GM13976 (cell line): ENCODE measurements at regions not wholly inside any gene's neighbourhood (a gene's known extent, or its start where the extent isn't known, plus 50 kb on each side); places are given as distances from the start of the nearest gene placed in this dataset.

Source experiments
- DNase-seq: peaks from one replicate; pipeline ENCODE4 v3.0.0; 2012; ENCODE audit warnings: low spot score
- in situ Hi-C: fragments of 300-500 bp; cut with MboI; formaldehyde crosslinking; loops from one replicate; pipeline ENCODE4 v1.12.0; 2022; ENCODE audit warnings: low sequenced_read_pairs, mixed read lengths, inconsistent platforms; ENCODE audit not compliant: unreplicated experiment
- TF ChIP-seq, protein P1 (sequence below): IDR thresholded peaks from 2 replicates; pipeline ENCODE4 v1.5.1; 2012; ENCODE audit warnings: borderline replicate concordance, mild to moderate bottlenecking; ENCODE audit not compliant: insufficient read depth; ENCODE audit errors: extremely low read depth, missing control alignments, control extremely low read depth

DNA sequence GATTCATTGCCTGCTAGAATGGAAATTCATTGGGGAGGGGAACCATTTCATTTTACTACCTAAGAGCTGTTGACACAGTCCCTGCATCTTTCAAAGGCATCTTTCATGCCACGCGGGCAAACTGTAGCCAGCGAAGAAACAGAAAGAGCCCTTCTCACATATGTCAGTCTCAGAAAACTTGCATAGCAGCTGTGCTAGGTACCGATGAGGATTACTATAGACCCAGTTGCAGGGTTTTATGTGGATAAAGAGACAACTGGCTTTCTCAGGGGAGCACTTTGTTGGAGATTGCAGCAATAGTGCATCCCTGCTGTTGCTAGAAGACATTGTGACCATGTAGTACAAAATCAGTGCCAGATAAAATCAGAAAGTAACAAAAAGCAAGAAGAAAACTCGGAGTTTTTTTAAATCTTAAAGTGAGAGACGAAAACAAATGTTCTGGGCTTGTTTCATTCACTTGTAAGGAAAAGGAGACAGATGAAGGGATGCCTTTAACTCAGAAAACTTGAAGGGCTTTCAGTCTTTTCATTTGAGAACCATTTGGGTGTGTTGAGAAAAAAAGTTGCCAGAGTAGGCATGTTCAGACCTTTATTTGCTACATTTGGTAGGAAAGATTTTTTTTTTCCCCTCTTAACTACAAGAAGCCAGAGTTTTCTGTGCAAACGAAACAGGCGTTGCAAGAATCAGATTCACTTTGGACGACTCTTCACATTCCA lies 804.1 kb downstream of the USP25 start:
- no peak for DNase-seq
- in situ Hi-C loops = no loop called here
- TF ChIP-seq, protein P1, sequence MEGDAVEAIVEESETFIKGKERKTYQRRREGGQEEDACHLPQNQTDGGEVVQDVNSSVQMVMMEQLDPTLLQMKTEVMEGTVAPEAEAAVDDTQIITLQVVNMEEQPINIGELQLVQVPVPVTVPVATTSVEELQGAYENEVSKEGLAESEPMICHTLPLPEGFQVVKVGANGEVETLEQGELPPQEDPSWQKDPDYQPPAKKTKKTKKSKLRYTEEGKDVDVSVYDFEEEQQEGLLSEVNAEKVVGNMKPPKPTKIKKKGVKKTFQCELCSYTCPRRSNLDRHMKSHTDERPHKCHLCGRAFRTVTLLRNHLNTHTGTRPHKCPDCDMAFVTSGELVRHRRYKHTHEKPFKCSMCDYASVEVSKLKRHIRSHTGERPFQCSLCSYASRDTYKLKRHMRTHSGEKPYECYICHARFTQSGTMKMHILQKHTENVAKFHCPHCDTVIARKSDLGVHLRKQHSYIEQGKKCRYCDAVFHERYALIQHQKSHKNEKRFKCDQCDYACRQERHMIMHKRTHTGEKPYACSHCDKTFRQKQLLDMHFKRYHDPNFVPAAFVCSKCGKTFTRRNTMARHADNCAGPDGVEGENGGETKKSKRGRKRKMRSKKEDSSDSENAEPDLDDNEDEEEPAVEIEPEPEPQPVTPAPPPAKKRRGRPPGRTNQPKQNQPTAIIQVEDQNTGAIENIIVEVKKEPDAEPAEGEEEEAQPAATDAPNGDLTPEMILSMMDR = no peak

DNA sequence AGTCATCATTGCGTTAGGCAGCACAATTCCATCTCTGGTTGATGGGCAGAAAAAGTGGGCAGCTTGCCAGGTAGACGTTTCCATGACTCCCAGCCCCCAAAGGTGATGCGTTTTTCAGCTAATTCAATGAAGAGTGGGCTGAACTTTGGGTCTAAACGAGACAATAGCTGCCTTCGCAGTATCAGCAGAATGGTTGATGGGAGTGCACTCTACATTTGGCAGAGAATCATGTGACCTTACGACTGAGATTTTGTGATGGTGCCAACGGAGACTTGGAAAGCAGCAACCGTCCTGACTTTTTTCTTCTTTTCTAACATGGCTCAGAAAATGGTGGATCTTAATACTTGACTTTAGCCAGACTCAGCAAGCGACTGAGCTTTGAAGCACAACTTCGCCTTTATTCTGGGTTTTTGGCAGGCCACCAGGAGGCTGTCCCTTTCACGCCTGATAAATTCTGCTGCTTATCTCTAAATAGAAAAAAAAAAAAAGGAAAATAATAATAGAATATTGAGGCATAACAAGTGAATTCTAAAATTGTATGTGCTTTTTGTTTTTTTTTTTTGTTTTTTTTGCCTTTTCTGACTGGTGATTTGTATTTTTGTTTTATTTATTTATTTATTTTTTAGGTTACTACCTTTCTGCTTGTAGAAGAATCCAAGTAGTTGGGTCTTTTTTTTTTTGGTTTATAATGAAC lies 804.8 kb downstream of the USP25 start:
- in situ Hi-C loops = no loop called here
- TF ChIP-seq, protein P1 = no peak
- no peak for DNase-seq

DNA sequence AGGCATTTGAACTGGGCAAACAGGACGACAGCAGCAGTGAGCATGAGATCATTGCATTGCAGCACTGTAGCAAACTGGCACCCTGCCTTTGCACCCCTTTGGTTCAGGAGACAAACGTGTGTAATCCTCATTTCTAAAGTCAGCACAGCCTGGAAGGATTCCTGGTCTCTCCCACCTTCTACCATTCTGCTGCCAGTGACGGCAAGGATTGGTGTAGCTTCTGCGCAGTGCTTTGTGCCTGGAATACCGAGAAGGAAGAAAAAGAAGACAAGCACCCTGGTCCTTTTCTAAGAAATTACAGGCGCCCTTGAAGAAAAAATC lies 805.3 kb downstream of the USP25 start:
- in situ Hi-C loops = no loop called here
- TF ChIP-seq, protein P1 = no peak
- DNase-seq = no peak

DNA sequence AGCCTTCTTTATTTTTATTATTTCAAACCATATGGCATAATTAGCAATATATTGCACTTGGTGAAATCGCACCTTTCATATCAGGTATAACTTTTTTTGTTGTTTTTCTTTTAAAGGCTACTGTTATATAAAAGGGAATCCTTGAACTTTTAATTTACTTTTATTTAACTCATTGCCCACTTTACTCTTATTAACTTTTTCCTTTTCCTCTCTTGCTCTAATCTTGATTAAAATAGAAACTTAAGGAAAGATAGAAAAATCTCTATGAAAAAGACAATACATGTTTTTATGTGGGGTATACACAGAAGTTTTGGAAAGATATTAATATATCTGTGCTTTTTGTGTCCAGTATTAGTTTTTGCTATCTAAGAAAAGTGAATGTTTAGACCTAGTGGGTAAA lies 805.8 kb downstream of the USP25 start:
- no peak for DNase-seq
- TF ChIP-seq, protein P1 = no peak
- in situ Hi-C loops = no loop called here

DNA sequence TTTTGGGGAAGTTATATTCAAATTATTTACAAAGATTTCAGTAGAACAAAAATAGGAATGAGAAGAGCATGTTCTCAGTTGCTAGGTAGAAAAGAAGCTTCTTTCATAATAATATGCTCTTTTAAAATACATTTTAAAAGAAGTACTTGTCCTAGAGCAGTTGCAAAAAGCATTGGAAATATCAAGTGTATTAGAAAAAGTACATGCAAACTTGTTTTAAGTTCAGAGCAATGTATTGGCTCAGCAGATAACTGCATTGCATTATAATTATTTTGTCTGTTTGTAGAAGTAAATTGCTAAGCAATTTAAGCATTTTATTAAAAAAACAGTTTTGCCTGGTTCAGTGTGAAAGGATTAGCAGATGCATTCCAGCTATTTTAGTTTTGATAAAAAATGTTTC lies 806.4 kb downstream of the USP25 start:
- in situ Hi-C loops = no loop called here
- TF ChIP-seq, protein P1 = no peak
- no peak for DNase-seq

DNA sequence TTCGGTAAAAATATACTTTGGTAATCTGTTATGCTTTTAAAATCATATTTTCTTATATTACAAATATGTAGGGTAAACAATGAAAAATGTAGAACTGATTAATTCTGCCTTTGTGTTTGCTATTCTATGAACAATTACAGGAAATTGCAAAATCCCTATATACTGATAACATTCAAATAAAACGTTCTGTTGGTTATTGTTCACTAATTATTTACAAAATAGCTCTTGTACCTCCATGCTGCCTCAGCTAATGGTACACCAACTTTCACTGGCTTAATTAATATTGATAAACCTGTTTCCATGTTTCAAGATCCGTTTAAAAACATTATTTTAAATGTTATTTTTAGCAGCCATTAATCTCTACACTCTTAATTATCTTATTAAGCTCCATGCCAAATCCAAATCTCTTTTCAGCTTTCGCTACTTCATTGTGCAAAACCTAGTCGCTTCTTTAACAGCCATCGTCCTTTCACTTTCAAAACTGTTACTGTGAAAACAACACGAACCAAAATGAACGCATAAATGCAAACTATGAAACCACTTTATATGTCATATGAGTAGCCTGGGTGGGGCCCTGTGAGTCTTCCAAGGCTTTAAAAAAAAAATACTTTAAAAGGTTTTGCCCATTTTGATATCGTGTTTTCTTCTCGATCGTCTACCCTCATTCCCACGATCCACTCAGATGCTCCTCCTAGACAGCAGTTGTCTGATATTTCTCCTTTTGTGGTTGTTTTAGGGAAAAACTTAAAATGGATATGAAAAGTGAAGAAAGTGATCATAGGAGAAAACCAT lies 807.1 kb downstream of the USP25 start:
- in situ Hi-C loops = no loop called here
- TF ChIP-seq, protein P1 = no peak
- DNase-seq = no peak
